Mammary epithelial cell (primary cell): ENCODE measurements at regions not wholly inside any gene's neighbourhood (a gene's known extent, or its start where the extent isn't known, plus 50 kb on each side); places are given as distances from the start of the nearest gene placed in this dataset.

ENCODE experiments used
- EZH2 ChIP-seq: IDR thresholded peaks from 2 replicates; pipeline ENCODE4 v1.6.1; 2012; ENCODE audit warnings: low read length, inconsistent platforms, borderline replicate concordance
- TF ChIP-seq, protein P1 (sequence below), 2 donors: IDR thresholded peaks in 1 of 2; conservative IDR thresholded peaks in 1 of 2; 2 replicates each; pipeline ENCODE4 v1.5.1; 2011 to 2012; ENCODE audit warnings: inconsistent platforms in 2 of 2, low read length in 2 of 2, mild to moderate bottlenecking in 2 of 2, control low read depth in 1 of 2, low read depth in 1 of 2; ENCODE audit not compliant: insufficient read depth in 1 of 2; ENCODE audit errors: extremely low read depth in 1 of 2

- TF ChIP-seq, protein P1, sequence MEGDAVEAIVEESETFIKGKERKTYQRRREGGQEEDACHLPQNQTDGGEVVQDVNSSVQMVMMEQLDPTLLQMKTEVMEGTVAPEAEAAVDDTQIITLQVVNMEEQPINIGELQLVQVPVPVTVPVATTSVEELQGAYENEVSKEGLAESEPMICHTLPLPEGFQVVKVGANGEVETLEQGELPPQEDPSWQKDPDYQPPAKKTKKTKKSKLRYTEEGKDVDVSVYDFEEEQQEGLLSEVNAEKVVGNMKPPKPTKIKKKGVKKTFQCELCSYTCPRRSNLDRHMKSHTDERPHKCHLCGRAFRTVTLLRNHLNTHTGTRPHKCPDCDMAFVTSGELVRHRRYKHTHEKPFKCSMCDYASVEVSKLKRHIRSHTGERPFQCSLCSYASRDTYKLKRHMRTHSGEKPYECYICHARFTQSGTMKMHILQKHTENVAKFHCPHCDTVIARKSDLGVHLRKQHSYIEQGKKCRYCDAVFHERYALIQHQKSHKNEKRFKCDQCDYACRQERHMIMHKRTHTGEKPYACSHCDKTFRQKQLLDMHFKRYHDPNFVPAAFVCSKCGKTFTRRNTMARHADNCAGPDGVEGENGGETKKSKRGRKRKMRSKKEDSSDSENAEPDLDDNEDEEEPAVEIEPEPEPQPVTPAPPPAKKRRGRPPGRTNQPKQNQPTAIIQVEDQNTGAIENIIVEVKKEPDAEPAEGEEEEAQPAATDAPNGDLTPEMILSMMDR (conservative IDR thresholded peaks at IDR 0.05 in 1 of 2, IDR thresholded peaks at IDR 0.05 in 1 of 2; ENCODE audit: extremely low read depth in 1 of 2, insufficient read depth in 1 of 2, low read depth in 1 of 2, low read length in 2 of 2): no peak
- no peak for TF ChIP-seq EZH2
These were observed 298.2 kb downstream of the CTTN start for GRCh38 chr11:70696564-70696963.
